Neural cell (in vitro differentiated cells): ENCODE measurements at regions not wholly inside any gene's neighbourhood (a gene's known extent, or its start where the extent isn't known, plus 50 kb on each side); places are given as distances from the start of the nearest gene placed in this dataset.

Experiments used
- H2AFZ ChIP-seq: fragments of 200-600, 300-800 bp; sonication (generic), shearing (Covaris generic); 2 replicates; pipeline ENCODE4 v1.6.0; 2014; ENCODE audit warnings: low read depth, mild to moderate bottlenecking, antibody characterized with exemption, low read length, moderate library complexity
- H3F3A ChIP-seq: fragments of 200-600 bp; shearing (Covaris generic); 2 replicates; pipeline ENCODE4 v1.6.1; 2016; ENCODE audit warnings: mild to moderate bottlenecking, moderate library complexity, mixed read lengths, antibody characterized with exemption, low read length; ENCODE audit not compliant: insufficient read depth, poor library complexity, severe bottlenecking
- H3K27ac ChIP-seq: fragments of 200-600, 300-800 bp; sonication (generic), shearing (Covaris generic); 2 replicates; pipeline ENCODE4 v1.5.1; 2014; ENCODE audit warnings: mild to moderate bottlenecking, low read length, moderate library complexity
- H3K27me3 ChIP-seq: fragments of 300-800, 200-600 bp; sonication (generic), shearing (Covaris generic); 2 replicates; pipeline ENCODE4 v1.6.0; 2014; ENCODE audit warnings: mild to moderate bottlenecking, low read depth, low read length, moderate library complexity; ENCODE audit not compliant: insufficient read depth
- H3K36me3 ChIP-seq: fragments of 300-800, 200-600 bp; sonication (generic), shearing (Covaris generic); 2 replicates; pipeline ENCODE4 v1.5.1; 2014; ENCODE audit warnings: mild to moderate bottlenecking, antibody characterized with exemption, low read length, moderate library complexity; ENCODE audit not compliant: insufficient read depth
- H3K4me2 ChIP-seq: fragments of 300-800, 200-600 bp; sonication (generic), shearing (Covaris generic); 2 replicates; pipeline ENCODE4 v1.6.0; 2014; ENCODE audit warnings: mild to moderate bottlenecking, low read length
- H3K4me3 ChIP-seq: fragments of 300-800, 200-600 bp; sonication (generic), shearing (Covaris generic); 2 replicates; pipeline ENCODE4 v1.5.1; 2014; ENCODE audit warnings: mild to moderate bottlenecking, low read length, moderate library complexity
- H3K79me2 ChIP-seq: fragments of 200-600 bp; shearing (Covaris generic); replicated peaks from 2 replicates; pipeline ENCODE4 v1.6.0; 2014; ENCODE audit warnings: mild to moderate bottlenecking, low read length, moderate library complexity; ENCODE audit not compliant: insufficient read depth
- H3K9ac ChIP-seq: fragments of 300-800, 200-600 bp; sonication (generic), shearing (Covaris generic); 2 replicates; pipeline ENCODE4 v1.6.1; 2016; ENCODE audit warnings: mild to moderate bottlenecking, low read length, mixed read lengths
- H3K9me2 ChIP-seq: fragments of 200-600 bp; shearing (Covaris generic); 2 replicates; pipeline ENCODE4 v1.6.1; 2016; ENCODE audit warnings: mild to moderate bottlenecking, low read length, mixed read lengths; ENCODE audit not compliant: insufficient read depth
- H3K9me3 ChIP-seq: fragments of 200-600, 300-800 bp; sonication (generic), shearing (Covaris generic); 2 replicates; pipeline ENCODE4 v1.6.1; 2016; ENCODE audit warnings: mild to moderate bottlenecking, mixed run types, low read length, moderate library complexity, mixed read lengths
- H4K20me1 ChIP-seq: fragments of 200-600 bp; shearing (Covaris generic); 2 replicates; pipeline ENCODE4 v1.6.1; 2016; ENCODE audit warnings: mild to moderate bottlenecking, mixed run types; ENCODE audit not compliant: insufficient read depth
- CTCF ChIP-seq: fragments of 450-650 bp; IDR thresholded peaks from 2 replicates; pipeline ENCODE4 v1.5.1; 2014; ENCODE audit warnings: antibody characterized with exemption, mild to moderate bottlenecking, moderate library complexity; ENCODE audit not compliant: poor library complexity, severe bottlenecking
- EP300 ChIP-seq: fragments of 450-650 bp; conservative IDR thresholded peaks from 2 replicates; pipeline ENCODE4 v1.6.1; 2014; ENCODE audit warnings: antibody characterized with exemption, mild to moderate bottlenecking, moderate library complexity; ENCODE audit not compliant: poor library complexity, severe bottlenecking
- EZH2 ChIP-seq: fragments of 200-600, 300-800 bp; shearing (Covaris generic), sonication (generic); IDR thresholded peaks from 2 replicates; pipeline ENCODE4 v1.6.1; 2014; ENCODE audit warnings: antibody characterized with exemption, low read length, borderline replicate concordance, mild to moderate bottlenecking; ENCODE audit not compliant: insufficient read depth, poor library complexity, severe bottlenecking
- MXI1 ChIP-seq: fragments of 450-650 bp; conservative IDR thresholded peaks from 2 replicates; pipeline ENCODE4 v1.6.1; 2014; ENCODE audit warnings: antibody characterized with exemption, mild to moderate bottlenecking; ENCODE audit not compliant: poor library complexity, severe bottlenecking
- POLR2AphosphoS5 ChIP-seq: IDR thresholded peaks from 2 replicates; pipeline ENCODE4 v1.6.1; 2012
- RAD21 ChIP-seq: fragments of 450-650 bp; conservative IDR thresholded peaks from 2 replicates; pipeline ENCODE4 v1.6.1; 2014; ENCODE audit warnings: antibody characterized with exemption, mild to moderate bottlenecking, moderate library complexity
- REST ChIP-seq: IDR thresholded peaks from 2 replicates; pipeline ENCODE4 v1.6.1; 2012; ENCODE audit warnings: borderline replicate concordance
- SMC3 ChIP-seq: fragments of 450-650 bp; conservative IDR thresholded peaks from 2 replicates; pipeline ENCODE4 v1.6.1; 2014; ENCODE audit warnings: antibody characterized with exemption, mild to moderate bottlenecking, moderate library complexity; ENCODE audit not compliant: poor library complexity
- TAF1 ChIP-seq: IDR thresholded peaks from 2 replicates; pipeline ENCODE4 v1.6.1; 2012; ENCODE audit warnings: low read depth

- no peak overlapping the region for H3K27ac ChIP-seq
- H2AFZ ChIP-seq = no peak overlapping the region
- no peak overlapping the region for H3K4me2 ChIP-seq
- H3F3A ChIP-seq = no peaks in the 10 kb centered on the region
- H4K20me1 ChIP-seq = no peaks in the 10 kb centered on the region
- H3K9me3 ChIP-seq = no peaks in the 10 kb centered on the region
- H3K9ac ChIP-seq = no peak overlapping the region
- no peaks in the 10 kb centered on the region for H3K9me2 ChIP-seq
- no peak overlapping the region for H3K4me3 ChIP-seq
- H3K27me3 ChIP-seq = no peaks in the 10 kb centered on the region
- no peaks in the 10 kb centered on the region for H3K79me2 ChIP-seq
- no peak for TF ChIP-seq TAF1
- no peak for TF ChIP-seq REST
- no peak for TF ChIP-seq SMC3
- no peak for TF ChIP-seq POLR2AphosphoS5
- no peak for TF ChIP-seq EP300
- no peak for TF ChIP-seq CTCF
- TF ChIP-seq MXI1 = no peak
- no peak for TF ChIP-seq RAD21
- TF ChIP-seq EZH2 = no peak
- H3K36me3 ChIP-seq = no peaks in the 10 kb centered on the region
These were observed 196.2 kb downstream of the C9orf152 start for GRCh38 chr9:110011628-110012320.

- no peak overlapping the region for H3K4me3 ChIP-seq
- no peak overlapping the region for H3K27ac ChIP-seq
- H3K9me3 ChIP-seq = no peaks in the 10 kb centered on the region
- no peaks in the 10 kb centered on the region for H3F3A ChIP-seq
- no peak overlapping the region for H3K9ac ChIP-seq
- no peak overlapping the region for H2AFZ ChIP-seq
- no peaks in the 10 kb centered on the region for H3K27me3 ChIP-seq
- H3K36me3 ChIP-seq = no peaks in the 10 kb centered on the region
- no peaks in the 10 kb centered on the region for H3K9me2 ChIP-seq
- H3K4me2 ChIP-seq = no peak overlapping the region
- H4K20me1 ChIP-seq = no peaks in the 10 kb centered on the region
- H3K79me2 ChIP-seq = no peaks in the 10 kb centered on the region
- no peak for TF ChIP-seq RAD21
These were observed 194.9 kb downstream of the C9orf152 start for GRCh38 chr9:110013064-110013463.

GRCh38 chr9:110015759-110016158 is 192.2 kb downstream of the C9orf152 start:
- Histone ChIP-seq H3K4me2 (no peak overlapping the region), H3F3A (no peaks in the 10 kb centered on the region)

More at GRCh38 chr9:110015759-110016158, 192.2 kb downstream of the C9orf152 start:
- Histone ChIP-seq H3K36me3 (no peaks in the 10 kb centered on the region), H3K9me2 (no peaks in the 10 kb centered on the region), H3K9me3 (no peaks in the 10 kb centered on the region), H3K27me3 (no peaks in the 10 kb centered on the region), H3K79me2 (no peaks in the 10 kb centered on the region), H3K27ac (no peak overlapping the region), H3K4me3 (no peak overlapping the region), H2AFZ (no peak overlapping the region), H4K20me1 (no peaks in the 10 kb centered on the region), H3K9ac (no peak overlapping the region)
- TF ChIP-seq REST (no peak), RAD21 (no peak), POLR2AphosphoS5 (no peak), EZH2 (no peak), SMC3 (no peak), MXI1 (no peak), TAF1 (no peak), EP300 (no peak), CTCF (no peak)
